NCI-H82 treated with DMSO at 0.1 percent for 48 hours (cell line): ENCODE measurements at regions not wholly inside any gene's neighbourhood (a gene's known extent, or its start where the extent isn't known, plus 50 kb on each side); places are given as distances from the start of the nearest gene placed in this dataset.
"Not testable (repeated sequence)": the region's sequence is repeated elsewhere in the genome, so short reads cannot be mapped to it uniquely, and the experiment has no call there.

Experiments
- DNase-seq: peaks from one replicate; lab custom pipeline; 2025; ENCODE audit not compliant: unreplicated experiment; lab: John Stamatoyannopoulos, UW

- DNase-seq, result no peak
These were observed 1131.2 kb downstream of the FAM181B start for GRCh38 chr11:81602508-81602907.

GRCh38 chr11:81596704-81597103 is 1137.0 kb downstream of the FAM181B start:
- no peak for DNase-seq

- DNase-seq, result no peak
These were observed 1148.2 kb downstream of the FAM181B start for GRCh38 chr11:81585390-81585933.

- peak; percentile 30 for DNase-seq
These were observed 1154.3 kb downstream of the FAM181B start for GRCh38 chr11:81579339-81579738.

- DNase-seq, result no peak
These were observed 1155.1 kb downstream of the FAM181B start for GRCh38 chr11:81578571-81578970.

GRCh38 chr11:81574301-81574700 is 1159.4 kb downstream of the FAM181B start:
- no peak for DNase-seq

GRCh38 chr11:81573367-81573766 is 1160.3 kb downstream of the FAM181B start:
- no peak for DNase-seq

GRCh38 chr11:81570669-81571068 is 1163.0 kb downstream of the FAM181B start:
- DNase-seq, result no peak

- no peak for DNase-seq
These were observed 1163.7 kb downstream of the FAM181B start for GRCh38 chr11:81569999-81570398.

- DNase-seq, result no peak
These were observed 1164.7 kb downstream of the FAM181B start for GRCh38 chr11:81568918-81569317.

GRCh38 chr11:81548123-81548522 is 1185.5 kb downstream of the FAM181B start:
- DNase-seq, result no peak

- DNase-seq, result not testable (repeated sequence)
These were observed 1193.9 kb downstream of the FAM181B start for GRCh38 chr11:81539806-81540205.

GRCh38 chr11:81515566-81515965 is 1218.1 kb downstream of the FAM181B start:
- DNase-seq, result no peak

GRCh38 chr11:81497202-81497804 is 1236.4 kb downstream of the FAM181B start:
- DNase-seq, result peak; percentile 6

- no peak for DNase-seq
These were observed 1237.1 kb downstream of the FAM181B start for GRCh38 chr11:81496601-81497000.

- no peak for DNase-seq
These were observed 1237.9 kb downstream of the FAM181B start for GRCh38 chr11:81495699-81496292.

GRCh38 chr11:81494431-81494830 is 1239.2 kb downstream of the FAM181B start:
- DNase-seq, result no peak

- DNase-seq, result no peak
These were observed 1240.7 kb downstream of the FAM181B start for GRCh38 chr11:81492923-81493445.

GRCh38 chr11:81487109-81487508 is 1246.6 kb downstream of the FAM181B start:
- DNase-seq, result no peak

- no peak for DNase-seq
These were observed 1249.5 kb downstream of the FAM181B start for GRCh38 chr11:81484196-81484595.

- no peak for DNase-seq
These were observed 1256.4 kb downstream of the FAM181B start for GRCh38 chr11:81477277-81477676.

- no peak for DNase-seq
These were observed 1257.3 kb downstream of the FAM181B start for GRCh38 chr11:81476345-81476744.
